ENCODE measurements at regions not wholly inside any gene's neighbourhood (a gene's known extent, or its start where the extent isn't known, plus 50 kb on each side); places are given as distances from the start of the nearest gene placed in this dataset.

GRCh38 chr2:2731101-2731815 lies 400.2 kb upstream of the MYT1L start:
- no peaks in the 10 kb centered on the region for H3K27me3 ChIP-seq
- 86% methylated on average over 21 of the region's 21 CpGs; no CpG with 5 or more reads in 1 of the 2 donors for WGBS, 2 donors (ENCODE audit: low coverage in 1 of 2)
- H3K4me3 ChIP-seq, result no peak overlapping the region
- no peaks in the 10 kb centered on the region for H3K36me3 ChIP-seq
- no peaks in the 10 kb centered on the region for H3K9me3 ChIP-seq
- intact Hi-C loops (cut with DNase I; ENCODE audit: low total_unique reads) (no loop called here), in situ Hi-C loops (cut with MboI; ENCODE audit: low pct_ligation_motif_present in 1 of 4, low pct_unique_long_range_greater_than_20kb in 1 of 4, low sequenced_read_pairs in 3 of 4) (no loop called here)
- H3K27ac ChIP-seq, result no peak overlapping the region
- no peak for DNase-seq
- TF ChIP-seq POLR2AphosphoS5 (IDR thresholded peaks at IDR 0.05), result no peak
- no peak for TF ChIP-seq EP300 (IDR thresholded peaks at IDR 0.05; ENCODE audit: low read depth)
- TF ChIP-seq CTCF (IDR thresholded peaks at IDR 0.05), result no peak
- no peak for TF ChIP-seq POLR2A (IDR thresholded peaks at IDR 0.05)
- no peaks in the 10 kb centered on the region for H3K4me1 ChIP-seq

- in situ Hi-C loops (cut with MboI; ENCODE audit: low pct_ligation_motif_present in 1 of 4, low pct_unique_long_range_greater_than_20kb in 1 of 4, low sequenced_read_pairs in 3 of 4), result no loop called here
- no peak for DNase-seq
- no peaks in the 10 kb centered on the region for H3K27me3 ChIP-seq
- no peaks in the 10 kb centered on the region for H3K9me3 ChIP-seq
- intact Hi-C loops (cut with DNase I; ENCODE audit: low total_unique reads), result no loop called here
- WGBS, 2 donors (ENCODE audit: low coverage in 1 of 2), result 81% methylated on average over 18 of the region's 18 CpGs; no CpG with 5 or more reads in 1 of the 2 donors
- no peak overlapping the region for H3K27ac ChIP-seq
- H3K4me3 ChIP-seq, result no peak overlapping the region
- no peak for TF ChIP-seq POLR2A (IDR thresholded peaks at IDR 0.05)
- TF ChIP-seq EP300 (IDR thresholded peaks at IDR 0.05; ENCODE audit: low read depth), result no peak
- TF ChIP-seq POLR2AphosphoS5 (IDR thresholded peaks at IDR 0.05), result no peak
- no peak for TF ChIP-seq CTCF (IDR thresholded peaks at IDR 0.05)
- no peaks in the 10 kb centered on the region for H3K4me1 ChIP-seq
- no peaks in the 10 kb centered on the region for H3K36me3 ChIP-seq
Observed at GRCh38 chr2:2730301-2730833, 399.3 kb upstream of the MYT1L start.

GRCh38 chr2:2729246-2729645 lies 398.2 kb upstream of the MYT1L start:
- in situ Hi-C loops (cut with MboI; ENCODE audit: low pct_ligation_motif_present in 1 of 4, low pct_unique_long_range_greater_than_20kb in 1 of 4, low sequenced_read_pairs in 3 of 4), result no loop called here
- Histone ChIP-seq H3K27ac (no peak overlapping the region), H3K4me3 (no peak overlapping the region), H3K27me3 (no peaks in the 10 kb centered on the region), H3K9me3 (no peaks in the 10 kb centered on the region), H3K4me1 (no peaks in the 10 kb centered on the region), H3K36me3 (no peaks in the 10 kb centered on the region)
- intact Hi-C loops (cut with DNase I; ENCODE audit: low total_unique reads), result no loop called here
- no peak for TF ChIP-seq CTCF (IDR thresholded peaks at IDR 0.05)
- no peak for TF ChIP-seq POLR2A (IDR thresholded peaks at IDR 0.05)
- no peak for TF ChIP-seq EP300 (IDR thresholded peaks at IDR 0.05; ENCODE audit: low read depth)
- no peak for TF ChIP-seq POLR2AphosphoS5 (IDR thresholded peaks at IDR 0.05)
- WGBS, 2 donors (ENCODE audit: low coverage in 1 of 2), result 76% methylated on average over 9 of the region's 9 CpGs; no CpG with 5 or more reads in 1 of the 2 donors
- no peak for DNase-seq

GRCh38 chr2:2728635-2729034 lies 397.6 kb upstream of the MYT1L start:
- Histone ChIP-seq H3K27me3 (no peaks in the 10 kb centered on the region), H3K9me3 (no peaks in the 10 kb centered on the region), H3K36me3 (no peaks in the 10 kb centered on the region), H3K27ac (no peak overlapping the region), H3K4me3 (no peak overlapping the region), H3K4me1 (no peaks in the 10 kb centered on the region)
- intact Hi-C loops (cut with DNase I; ENCODE audit: low total_unique reads), result no loop called here
- DNase-seq, result no peak
- TF ChIP-seq POLR2AphosphoS5 (IDR thresholded peaks at IDR 0.05), result no peak
- no peak for TF ChIP-seq EP300 (IDR thresholded peaks at IDR 0.05; ENCODE audit: low read depth)
- TF ChIP-seq POLR2A (IDR thresholded peaks at IDR 0.05), result no peak
- TF ChIP-seq CTCF (IDR thresholded peaks at IDR 0.05), result no peak
- WGBS, 2 donors (ENCODE audit: low coverage in 1 of 2), result 80 to 85% methylated on average over 1 to 18 of the region's 18 CpGs
- in situ Hi-C loops (cut with MboI; ENCODE audit: low pct_ligation_motif_present in 1 of 4, low pct_unique_long_range_greater_than_20kb in 1 of 4, low sequenced_read_pairs in 3 of 4), result no loop called here
